ENCODE measurements at regions not wholly inside any gene's neighbourhood (a gene's known extent, or its start where the extent isn't known, plus 50 kb on each side); places are given as distances from the start of the nearest gene placed in this dataset.

DNA sequence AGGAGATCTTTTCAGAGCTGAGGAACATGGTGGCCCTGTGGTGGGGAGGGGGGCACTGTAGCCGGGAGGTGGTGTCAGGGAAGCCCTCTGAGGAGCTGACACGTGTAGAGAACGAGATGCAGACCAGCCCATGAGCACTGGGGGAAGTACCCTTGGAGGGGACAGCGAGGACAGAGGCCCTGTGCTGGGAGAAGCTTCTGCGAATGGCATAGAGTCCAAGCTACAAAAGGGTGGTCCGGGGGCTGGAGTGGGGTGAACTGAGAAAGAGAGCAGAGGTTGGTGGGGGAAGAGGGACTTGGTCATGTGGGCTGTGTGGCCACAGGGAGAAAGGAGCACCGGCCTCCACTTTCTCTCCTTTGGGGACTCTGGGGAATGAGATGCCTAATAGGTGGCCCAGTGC lies 270.8 kb downstream of the CBLN1 start:
- TF ChIP-seq, protein P1, sequence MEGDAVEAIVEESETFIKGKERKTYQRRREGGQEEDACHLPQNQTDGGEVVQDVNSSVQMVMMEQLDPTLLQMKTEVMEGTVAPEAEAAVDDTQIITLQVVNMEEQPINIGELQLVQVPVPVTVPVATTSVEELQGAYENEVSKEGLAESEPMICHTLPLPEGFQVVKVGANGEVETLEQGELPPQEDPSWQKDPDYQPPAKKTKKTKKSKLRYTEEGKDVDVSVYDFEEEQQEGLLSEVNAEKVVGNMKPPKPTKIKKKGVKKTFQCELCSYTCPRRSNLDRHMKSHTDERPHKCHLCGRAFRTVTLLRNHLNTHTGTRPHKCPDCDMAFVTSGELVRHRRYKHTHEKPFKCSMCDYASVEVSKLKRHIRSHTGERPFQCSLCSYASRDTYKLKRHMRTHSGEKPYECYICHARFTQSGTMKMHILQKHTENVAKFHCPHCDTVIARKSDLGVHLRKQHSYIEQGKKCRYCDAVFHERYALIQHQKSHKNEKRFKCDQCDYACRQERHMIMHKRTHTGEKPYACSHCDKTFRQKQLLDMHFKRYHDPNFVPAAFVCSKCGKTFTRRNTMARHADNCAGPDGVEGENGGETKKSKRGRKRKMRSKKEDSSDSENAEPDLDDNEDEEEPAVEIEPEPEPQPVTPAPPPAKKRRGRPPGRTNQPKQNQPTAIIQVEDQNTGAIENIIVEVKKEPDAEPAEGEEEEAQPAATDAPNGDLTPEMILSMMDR (IDR thresholded peaks at IDR 0.05): no peak
- no peak for TF ChIP-seq POLR2AphosphoS5 (IDR thresholded peaks at IDR 0.05)
